NCI-H2029 treated with DMSO at 0.1 percent for 48 hours (cell line): ENCODE measurements at regions not wholly inside any gene's neighbourhood (a gene's known extent, or its start where the extent isn't known, plus 50 kb on each side); places are given as distances from the start of the nearest gene placed in this dataset.
A peak's percentile ranks its signal among the peaks of the same experiment; 100 is the strongest.

Experiments used
- DNase-seq: peaks from one replicate; lab custom pipeline; 2025; lab: John Stamatoyannopoulos, UW

DNA sequence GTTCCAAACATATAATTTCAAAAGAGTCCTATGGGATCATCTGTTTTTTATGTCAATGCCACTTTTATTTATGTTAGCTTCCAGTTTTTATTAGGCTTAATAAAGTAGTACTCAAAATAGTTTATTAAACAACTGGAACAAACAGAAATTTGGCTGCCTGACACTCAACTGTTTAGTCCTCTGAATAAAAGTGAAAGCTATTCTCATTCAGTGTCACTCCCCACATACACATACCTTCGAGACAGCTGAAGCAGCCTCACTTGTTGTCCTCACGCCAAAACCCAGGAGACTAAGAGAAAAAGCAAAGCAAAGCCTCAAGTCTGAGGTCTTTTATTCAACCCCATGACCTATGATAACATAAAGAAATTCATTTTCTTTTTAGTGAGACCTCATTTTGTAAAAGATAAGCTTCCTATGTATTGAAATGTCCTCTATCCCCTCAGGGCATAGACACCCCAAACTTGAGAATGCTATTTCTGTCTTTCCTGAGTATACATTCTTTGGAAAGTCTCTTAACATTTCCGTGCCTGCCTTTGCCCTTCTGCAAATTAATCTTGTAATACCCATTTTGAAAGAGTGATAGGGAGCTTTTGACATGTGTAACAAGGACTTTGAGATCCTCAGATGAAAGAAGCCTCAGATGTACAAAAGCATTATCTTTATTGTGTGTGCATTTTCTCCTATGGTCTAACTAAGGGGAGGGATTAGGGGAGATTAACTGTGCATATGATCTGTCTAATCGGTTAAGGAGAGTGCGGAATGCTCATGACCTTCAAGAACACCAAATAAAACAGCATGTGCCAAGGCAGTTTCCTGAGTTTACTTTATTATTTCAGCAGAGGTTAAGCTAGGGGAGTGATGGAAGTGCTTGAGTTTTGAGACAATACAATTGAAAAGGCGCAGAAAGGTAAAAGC is 1523.7 kb upstream of the PIK3C3 start:
- DNase-seq = no peak

DNA sequence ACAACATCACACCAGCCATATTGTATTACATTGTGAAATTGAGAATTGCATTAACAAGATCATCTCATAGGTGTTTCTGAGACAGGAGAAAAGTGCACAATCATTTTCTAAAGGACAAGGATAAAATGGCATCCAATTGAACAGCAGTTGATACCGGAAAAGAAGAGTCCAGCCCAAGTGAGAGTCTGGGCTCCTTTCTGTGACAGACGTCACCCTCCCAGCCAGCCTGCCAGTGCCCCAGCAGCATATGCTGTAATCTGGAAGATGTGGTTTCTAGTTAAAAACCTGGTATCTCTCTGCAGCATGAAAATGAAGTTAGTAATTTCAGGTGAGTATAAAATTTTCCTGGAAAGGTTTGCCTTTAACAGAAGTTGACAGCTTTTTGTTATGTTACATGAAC is 1531.7 kb upstream of the PIK3C3 start:
- no peak for DNase-seq

DNA sequence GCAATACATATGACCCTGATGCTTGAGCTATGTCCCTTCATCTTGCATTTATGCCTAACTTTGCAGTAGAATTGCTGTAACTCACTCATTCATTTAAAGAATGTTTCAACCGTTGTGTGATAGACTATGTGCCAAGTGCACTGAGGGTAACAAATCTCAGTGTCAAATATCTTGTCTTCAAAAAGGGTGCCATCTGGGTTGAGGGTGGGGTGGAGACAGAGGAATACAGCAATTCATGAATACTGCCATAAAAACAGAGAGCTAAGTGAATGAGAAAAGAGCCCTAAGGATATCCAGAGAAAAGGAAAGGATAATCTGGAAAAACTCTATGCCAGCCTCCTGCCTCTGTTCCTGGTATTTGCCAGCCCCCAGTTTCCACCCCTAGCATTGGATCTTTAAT is 1534.4 kb upstream of the PIK3C3 start:
- DNase-seq = no peak

DNA sequence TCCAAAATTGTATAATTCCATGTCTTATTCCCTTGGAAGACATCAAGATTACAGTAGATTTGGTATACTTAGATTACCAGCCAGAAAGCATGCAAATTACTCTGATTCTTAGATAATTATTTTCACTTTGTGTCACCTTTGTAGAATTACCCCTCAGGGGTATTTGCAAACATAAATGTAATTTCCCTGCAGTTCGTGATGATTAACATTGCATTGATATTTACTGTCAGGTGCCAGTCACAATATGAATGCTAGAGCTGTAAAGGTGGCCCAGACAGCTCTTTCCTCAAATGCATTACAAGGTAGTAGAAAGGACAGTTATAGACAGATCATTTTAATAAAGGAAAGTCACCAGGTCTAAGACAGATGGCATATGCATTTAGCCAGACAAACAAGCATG is 1537.5 kb upstream of the PIK3C3 start:
- DNase-seq = no peak

DNA sequence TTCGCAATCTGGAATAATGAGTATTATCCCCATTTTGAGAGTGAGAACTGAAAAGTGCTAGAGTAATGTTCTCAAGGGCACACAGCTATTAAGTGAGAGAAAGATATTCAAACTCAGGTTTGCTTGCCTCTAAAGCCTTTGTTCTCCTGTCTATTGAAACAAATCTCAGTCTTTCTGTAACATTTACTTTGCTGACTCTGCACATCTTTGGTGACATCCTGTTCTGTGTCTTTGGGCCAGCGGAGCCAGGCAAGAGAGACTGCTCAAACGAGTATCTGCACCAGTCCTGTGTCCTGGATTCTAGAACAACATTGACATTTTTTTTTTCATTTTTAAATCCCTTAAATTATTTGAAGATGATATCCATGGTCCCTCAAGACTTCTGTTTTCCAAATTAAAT is 1539.2 kb upstream of the PIK3C3 start:
- no peak for DNase-seq

DNA sequence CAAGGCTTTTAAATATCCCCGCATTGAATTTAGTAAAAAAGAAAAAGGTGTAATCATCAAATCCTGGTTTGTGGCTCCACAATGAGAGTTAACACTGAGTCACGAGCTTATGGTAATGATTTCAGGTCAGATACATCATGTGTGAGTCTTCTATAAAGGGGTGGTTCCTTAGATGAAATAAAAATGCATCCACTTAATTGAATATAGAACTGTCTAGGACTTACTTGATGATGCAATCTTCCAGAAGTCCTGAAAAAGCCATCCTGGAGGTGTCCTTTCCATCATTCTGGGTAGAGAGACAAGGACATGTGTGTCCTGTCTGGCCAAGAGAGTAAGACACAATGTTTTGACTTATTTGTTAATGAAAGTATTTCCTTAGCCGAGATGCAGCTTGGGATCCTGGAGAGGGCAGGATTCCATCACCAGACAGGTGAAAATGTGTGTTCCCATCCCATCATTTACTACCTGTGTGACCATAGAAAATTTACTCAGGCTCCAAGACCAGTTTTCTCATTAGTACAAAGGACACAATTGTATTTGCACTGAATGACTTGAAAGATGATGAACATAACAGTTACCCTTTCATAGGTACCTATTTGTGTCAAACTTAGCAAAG is 1539.8 kb upstream of the PIK3C3 start:
- DNase-seq = no peak

DNA sequence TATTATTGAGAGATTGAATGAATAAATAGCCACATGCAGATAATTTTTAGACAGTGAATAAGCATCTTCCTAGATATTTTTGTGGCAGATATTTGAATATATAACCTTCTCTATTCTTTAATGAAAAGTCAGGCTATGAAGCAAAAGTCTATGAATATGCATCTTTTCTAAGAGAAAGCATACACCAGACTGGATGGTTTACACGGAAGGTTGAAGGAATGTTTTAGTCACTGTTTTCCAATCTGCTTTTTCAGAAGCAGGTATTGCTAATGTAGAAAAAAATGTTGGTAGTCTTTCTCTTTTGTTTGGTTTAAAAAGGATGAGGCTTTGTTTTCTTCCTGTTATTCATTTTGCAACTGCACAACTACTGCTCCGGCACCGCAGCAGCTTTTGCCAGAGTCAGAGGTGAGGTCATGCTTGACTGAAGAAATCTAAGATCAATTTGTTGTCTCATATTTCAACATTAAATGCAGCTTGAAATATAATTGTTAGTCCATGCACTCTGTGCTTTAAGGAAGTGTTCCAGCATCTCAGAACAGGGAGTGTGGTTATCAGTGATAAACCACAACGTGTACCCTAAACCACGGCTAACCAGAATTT is 1540.8 kb upstream of the PIK3C3 start:
- DNase-seq = no peak

DNA sequence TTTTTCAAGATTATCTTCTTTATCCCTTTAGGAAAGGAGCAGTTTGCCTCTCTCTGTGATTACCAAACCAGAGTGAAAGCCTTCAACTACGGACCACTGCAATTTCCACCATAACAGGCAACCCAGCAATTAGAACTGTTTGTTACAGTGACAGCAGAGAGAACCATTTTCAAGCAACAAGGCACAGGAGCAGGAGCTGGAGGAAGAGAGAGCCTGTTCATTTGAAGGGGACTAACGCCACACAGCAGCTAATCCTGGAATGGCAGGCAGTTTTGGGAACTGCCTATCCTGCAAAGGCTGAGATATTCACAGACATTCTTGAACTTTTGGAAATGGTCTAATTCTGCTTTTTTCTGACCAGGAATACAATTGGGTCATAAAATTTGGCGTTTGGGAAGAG is 1541.9 kb upstream of the PIK3C3 start:
- peak; percentile 7 for DNase-seq

DNA sequence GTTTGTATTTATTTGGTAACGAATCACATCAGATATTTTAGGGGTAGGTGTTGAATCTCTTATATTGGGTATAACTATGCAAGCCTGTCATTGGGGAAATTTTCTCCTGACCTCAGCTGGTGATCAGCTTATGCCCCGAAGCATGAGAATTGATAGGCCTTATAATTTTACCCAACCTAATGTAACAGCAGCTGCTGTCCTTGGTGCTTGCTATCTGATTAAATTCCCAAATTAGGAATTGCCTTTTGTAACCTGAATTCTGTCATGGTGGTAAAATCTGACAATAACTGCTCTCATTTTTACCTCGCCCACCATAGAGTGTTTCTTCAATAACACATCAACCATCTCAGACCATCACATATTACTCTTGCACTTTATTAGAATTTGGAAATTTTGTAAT is 1542.6 kb upstream of the PIK3C3 start:
- no peak for DNase-seq

DNA sequence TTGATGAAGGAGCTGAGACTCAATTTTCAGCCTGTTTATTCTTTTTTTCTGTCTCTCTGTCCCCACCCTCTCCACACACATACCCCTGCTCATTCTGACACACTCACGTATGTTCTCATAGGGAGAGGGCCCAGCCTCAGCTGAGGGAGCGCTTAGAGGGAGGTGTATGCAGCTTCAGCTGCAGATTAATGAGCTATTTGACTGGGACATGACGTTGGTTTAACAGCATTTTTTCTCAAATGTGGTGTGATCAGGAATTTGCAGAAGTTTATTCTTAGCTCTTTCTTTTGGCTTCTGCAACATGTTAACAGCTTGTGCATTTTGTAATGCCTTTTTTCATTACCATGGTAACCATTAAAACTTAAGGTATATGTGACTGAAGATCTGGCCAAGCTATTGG is 1547.1 kb upstream of the PIK3C3 start:
- no peak for DNase-seq

DNA sequence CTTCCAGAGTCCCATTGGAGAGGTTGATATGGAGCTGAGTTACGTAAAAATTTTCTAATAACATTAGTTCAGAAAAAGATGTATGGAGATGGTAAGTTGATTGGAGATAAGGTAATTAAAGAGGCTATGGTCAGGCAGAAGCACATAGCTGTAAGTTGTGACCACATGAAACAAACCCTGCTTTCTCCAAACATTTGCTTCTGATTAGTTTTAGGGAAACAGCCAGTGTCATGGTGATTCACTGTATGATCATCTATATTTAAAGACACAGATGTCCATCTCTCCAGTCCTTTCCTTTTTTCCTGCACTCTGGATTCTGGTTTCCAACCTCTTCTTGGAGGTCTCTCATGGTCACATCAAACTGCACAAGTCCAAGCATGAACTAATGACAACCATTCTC is 1550.8 kb upstream of the PIK3C3 start:
- no peak for DNase-seq

DNA sequence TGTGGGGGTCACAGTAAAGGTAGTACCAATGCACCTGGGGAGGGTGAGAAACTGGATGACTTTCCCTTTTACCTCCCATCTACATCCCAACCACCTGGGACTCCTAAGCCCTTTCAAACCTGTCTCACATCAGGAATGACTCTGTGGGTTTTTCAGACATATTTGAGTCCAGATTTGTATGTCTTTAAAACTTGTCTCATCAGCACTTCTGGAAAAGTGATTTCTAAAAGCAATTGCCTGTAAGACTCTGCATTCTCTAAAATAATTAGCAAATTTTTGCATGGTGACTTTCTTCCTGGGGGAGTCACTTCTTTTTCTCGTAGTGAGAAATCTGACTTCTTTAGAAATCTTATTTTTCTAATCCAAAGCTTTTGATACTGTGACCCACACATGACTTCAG is 1553.0 kb upstream of the PIK3C3 start:
- DNase-seq = no peak

DNA sequence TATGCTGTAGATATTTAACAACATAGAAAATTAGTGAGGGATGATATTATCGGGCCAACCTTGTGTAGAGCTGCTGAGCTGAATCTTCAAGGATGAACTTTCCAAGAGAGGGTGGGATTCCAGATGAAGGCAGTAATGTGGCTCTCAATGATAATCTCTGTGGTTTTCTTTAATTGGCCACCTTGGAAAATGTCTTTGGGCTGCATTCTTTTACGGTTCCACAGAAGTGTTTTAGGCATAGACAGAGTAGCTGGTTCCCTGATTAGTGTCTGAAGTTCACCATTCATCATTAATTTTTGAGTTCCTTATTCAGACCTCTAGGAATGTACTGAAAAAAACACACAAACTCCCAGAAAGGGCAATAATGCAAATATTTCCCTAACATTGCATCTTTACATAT is 1566.9 kb upstream of the PIK3C3 start:
- no peak for DNase-seq

DNA sequence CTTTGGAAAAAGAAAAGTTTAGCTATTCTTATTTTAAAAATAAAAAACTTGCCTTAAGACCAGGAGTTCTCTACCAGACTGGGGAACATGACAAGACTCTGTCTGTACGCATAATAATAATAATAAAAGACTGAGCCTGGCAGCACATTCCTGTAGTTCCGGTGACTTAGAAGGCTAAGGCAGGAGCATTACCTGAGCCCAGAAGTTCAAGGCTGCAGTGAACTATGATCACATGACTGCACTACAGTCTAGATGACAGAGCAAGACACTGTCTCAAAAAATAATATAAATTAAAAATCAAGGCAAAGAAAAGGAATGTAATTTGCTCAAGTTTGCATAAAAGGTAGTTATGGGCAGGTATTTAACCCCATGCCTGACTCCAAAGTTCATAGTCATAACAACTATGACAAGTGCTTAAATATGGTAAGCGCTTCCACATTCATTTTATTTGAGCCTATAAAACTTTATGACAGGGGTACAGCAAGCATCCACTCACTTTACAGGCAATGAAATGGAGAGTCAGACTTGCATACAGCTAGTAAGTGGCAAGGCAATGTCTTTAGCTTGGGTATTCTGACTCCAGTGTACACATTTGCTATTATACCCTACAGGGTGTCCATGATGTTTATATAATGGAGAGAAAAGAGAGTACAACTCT is 1567.8 kb upstream of the PIK3C3 start:
- no peak for DNase-seq

DNA sequence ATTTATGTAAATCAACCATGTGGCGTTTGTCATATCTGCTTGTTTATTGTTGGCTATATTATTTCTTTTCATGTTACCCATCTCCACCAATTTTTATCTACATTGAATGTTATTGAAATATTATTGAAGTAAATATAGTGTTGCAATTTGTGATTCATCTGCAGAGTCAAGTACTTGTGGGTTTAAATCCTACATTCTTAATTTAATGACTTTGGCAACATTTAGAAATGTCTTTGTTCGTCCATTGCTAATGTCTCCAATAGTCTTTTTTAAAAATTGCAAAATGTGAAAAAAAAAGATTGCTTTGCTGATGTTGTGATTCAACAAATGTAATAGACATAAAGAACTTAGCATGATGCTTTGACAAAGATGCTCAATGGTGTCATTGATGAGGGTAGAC is 1572.8 kb upstream of the PIK3C3 start:
- no peak for DNase-seq

DNA sequence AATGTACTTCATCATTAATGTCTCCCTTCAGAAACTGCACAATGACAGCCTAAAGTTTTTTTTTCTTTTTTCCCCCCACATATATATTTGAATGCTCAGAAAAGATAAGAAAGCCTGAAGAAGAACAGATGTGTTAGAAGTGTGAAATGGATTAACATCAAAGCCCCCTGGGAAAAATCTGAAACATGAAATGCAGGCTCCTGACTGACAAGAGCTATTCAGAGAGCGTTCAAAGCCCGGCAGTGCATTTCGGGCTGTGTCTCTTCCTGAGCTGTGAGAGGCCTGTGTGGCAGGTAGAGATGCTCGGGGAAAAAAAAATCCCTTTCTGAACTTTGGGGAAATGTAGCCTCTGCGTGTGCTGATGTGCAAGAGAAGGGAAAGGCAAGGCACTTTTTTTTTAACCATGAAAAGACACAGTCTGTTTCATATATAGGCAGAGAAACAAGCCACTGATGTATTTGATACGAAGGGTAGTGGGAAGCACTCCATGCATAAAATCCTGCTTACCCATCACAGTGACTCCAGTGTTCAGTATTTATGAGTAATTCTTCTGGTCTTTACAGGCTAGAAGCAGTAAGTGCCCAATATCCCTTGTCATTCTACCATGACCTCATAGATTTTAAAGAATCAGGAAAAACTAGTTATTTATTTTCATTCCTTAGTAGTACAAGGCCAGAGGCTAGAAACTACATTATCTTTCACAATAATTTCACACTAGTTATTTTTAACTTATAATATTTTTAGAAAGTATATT is 1574.2 kb upstream of the PIK3C3 start:
- DNase-seq = no peak

DNA sequence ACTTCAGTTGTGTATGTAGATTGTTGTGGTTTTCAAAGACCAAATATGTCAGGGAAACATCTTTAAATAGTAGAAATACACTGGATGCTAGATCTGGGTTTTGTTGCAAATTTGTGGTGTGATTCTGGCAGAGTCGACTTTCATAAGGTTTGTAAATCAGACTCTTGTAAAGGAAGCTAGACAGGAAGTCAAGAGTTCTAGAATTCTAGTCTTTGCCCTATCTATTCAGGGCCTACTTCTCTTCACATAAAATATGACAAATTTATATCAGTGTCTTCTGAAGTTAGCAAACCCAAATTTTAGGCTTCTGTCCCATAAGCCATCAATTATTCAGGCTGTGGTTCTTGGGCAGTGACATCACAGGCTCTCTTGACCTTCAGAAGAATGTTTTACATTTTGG is 1579.2 kb upstream of the PIK3C3 start:
- no peak for DNase-seq

DNA sequence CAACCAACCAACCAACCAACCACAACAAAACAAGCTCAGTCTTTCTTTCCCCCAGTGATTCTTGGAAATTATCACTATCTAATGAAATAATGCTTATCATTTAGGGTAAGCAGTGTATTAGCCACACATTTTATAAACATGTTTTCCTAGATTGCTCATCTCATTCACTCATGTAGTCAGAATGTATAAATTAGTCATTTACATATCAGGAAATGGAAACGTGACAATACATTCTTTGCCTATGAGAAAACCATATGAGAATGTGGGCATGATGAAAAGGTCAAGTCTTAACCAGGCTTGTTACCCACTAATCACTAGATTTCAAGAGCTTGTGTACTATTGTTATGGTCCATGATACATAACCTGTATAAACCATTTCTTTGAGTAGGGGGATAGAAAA is 1583.4 kb upstream of the PIK3C3 start:
- no peak for DNase-seq

DNA sequence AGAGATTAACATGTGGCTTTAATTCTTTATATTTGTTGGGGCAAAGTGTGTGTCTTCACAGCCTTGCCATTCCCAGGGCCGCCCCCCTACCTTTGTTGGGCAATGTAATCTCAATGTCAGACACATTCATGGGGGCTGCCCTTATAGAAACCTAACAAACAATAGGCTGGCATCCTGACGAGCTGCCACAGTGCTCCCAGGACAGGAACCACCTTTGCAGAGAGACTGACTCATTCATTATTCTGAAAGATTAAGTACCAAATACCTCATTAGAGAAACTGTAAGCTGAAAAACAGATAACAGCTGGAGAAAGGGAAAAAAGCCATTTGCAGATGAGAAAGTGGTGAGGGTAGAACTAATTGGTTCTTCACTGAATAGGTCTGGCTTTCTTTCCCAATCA is 1587.5 kb upstream of the PIK3C3 start:
- no peak for DNase-seq

DNA sequence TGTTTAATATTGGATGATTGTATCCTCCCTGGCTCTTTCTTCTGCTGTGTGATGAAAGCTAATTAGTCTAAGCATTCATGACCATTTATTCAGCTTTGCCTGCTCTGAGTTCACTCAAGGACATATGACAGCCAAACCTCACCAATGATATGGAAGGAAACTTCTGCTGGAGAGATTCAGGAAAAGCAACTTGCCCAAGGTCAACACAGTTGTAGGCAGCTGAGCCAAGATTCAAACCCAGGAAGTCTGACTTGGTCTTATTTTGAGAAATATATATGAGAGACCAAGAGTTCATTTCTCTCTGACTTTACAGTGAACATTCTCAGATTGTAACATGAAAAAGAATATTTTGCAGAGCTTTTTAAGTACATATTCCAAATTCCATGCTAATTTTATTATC is 1588.5 kb upstream of the PIK3C3 start:
- DNase-seq = no peak

DNA sequence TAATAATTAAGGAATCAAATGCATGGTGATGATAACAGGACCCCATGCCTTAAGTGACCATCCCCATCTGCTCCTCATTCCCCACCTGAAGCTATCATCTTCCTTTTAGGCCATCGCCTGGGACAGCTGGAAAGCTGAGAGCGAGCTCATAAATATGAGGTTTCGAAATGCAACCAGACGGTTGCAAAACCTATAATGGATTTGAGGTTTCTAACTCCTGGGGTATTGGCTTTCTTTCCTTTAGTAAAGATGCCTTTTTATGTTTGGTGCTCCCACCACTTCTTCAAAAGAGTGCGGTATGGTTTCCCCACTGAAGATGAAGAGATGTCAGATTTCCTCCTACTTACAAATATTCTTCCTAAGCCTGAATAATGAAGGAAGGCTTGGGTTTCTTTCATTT is 1589.5 kb upstream of the PIK3C3 start:
- DNase-seq = no peak

DNA sequence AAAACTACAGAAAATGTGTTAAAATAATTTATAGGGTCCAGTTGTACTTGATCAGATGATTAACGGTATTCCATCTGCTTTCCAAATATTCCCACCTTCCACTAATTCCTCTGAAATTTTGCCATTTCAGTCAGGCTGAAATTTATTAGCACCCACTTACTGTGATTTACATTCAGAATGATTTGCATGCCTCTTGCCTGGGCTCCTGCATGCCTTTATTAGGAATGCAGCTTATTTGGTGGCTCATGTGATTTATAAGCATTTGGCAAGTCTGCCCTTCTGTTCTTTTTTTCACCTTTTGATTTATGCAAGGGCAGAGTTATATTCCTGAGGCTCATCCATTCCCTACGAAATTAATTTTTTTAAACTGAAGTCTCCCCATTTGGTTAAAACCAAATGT is 1594.5 kb upstream of the PIK3C3 start:
- DNase-seq = no peak
